IMR-90 (cell line): ENCODE measurements at regions not wholly inside any gene's neighbourhood (a gene's known extent, or its start where the extent isn't known, plus 50 kb on each side); places are given as distances from the start of the nearest gene placed in this dataset.

ENCODE experiments used
- ATAC-seq: fragments of 200-7000 bp; cut with Tn5 transposase; 2 replicates; pipeline ENCODE4 v1.9.1; 2020; ENCODE audit warnings: low read depth, mild to moderate bottlenecking, moderate library complexity
- BruUV-seq: library from RNA; stranded (reverse); fragments of 400-500 nt; replicated peaks from 2 replicates; lab custom pipeline; 2021; lab: Mats Ljungman, UMichigan
- CTCF ChIA-PET: fragments of 300-600 bp; formaldehyde crosslinking; extraction: SDS; loops from one replicate; lab custom pipeline; 2021; ENCODE audit warnings: antibody characterized with exemption; lab: Yijun Ruan, JAX
- POLR2A ChIA-PET: fragments of 300-600 bp; sonication (Branson Sonifier 250); formaldehyde crosslinking; loops from one replicate; lab custom pipeline; 2022; ENCODE audit warnings: antibody characterized with exemption; ENCODE audit not compliant: unreplicated experiment; lab: Charles Lee
- DNase-seq: peaks from one replicate; pipeline ENCODE4 v3.0.0; 2013
- H2AFZ ChIP-seq: replicated peaks from 2 replicates; pipeline ENCODE3; 2013; ENCODE audit warnings: low read length, mild to moderate bottlenecking; ENCODE audit not compliant: poor library complexity
- H2AK5ac ChIP-seq: 2 replicates; pipeline ENCODE4 v1.6.1; 2013; ENCODE audit warnings: low read depth, low read length, inconsistent platforms
- H2AK9ac ChIP-seq: replicated peaks from 2 replicates; pipeline ENCODE3; 2013; ENCODE audit warnings: mild to moderate bottlenecking, low read depth, low read length, moderate library complexity; ENCODE audit not compliant: poor library complexity
- H2BK120ac ChIP-seq: 2 replicates; pipeline ENCODE4 v1.6.1; 2013; ENCODE audit warnings: low read depth, low read length, inconsistent platforms
- H2BK15ac ChIP-seq: 3 replicates; pipeline ENCODE4 v1.6.1; 2013; ENCODE audit warnings: low read depth, low read length, inconsistent platforms
- H2BK20ac ChIP-seq: 2 replicates; pipeline ENCODE4 v1.6.1; 2013; ENCODE audit warnings: low read depth, mild to moderate bottlenecking, inconsistent platforms, low read length, moderate library complexity
- H2BK5ac ChIP-seq: 2 replicates; pipeline ENCODE4 v1.6.1; 2013; ENCODE audit warnings: mild to moderate bottlenecking, low read depth, low read length, inconsistent platforms; ENCODE audit not compliant: poor library complexity, severe bottlenecking
- H3K14ac ChIP-seq: replicated peaks from 2 replicates; pipeline ENCODE4 v1.6.1; 2013; ENCODE audit warnings: low read depth, low read length, inconsistent platforms
- H3K18ac ChIP-seq: 2 replicates; pipeline ENCODE4 v1.6.1; 2013; ENCODE audit warnings: low read depth, low read length, control low read depth
- H3K23ac ChIP-seq: 2 replicates; pipeline ENCODE4 v1.6.1; 2013; ENCODE audit warnings: low read depth, low read length, inconsistent platforms
- H3K27ac ChIP-seq: 2 replicates; pipeline ENCODE4 v1.5.1; 2013; ENCODE audit warnings: mild to moderate bottlenecking, control low read depth, low read length; ENCODE audit not compliant: insufficient read depth
- H3K27me3 ChIP-seq: 2 replicates; pipeline ENCODE4 v1.6.1; 2013; ENCODE audit warnings: low read length; ENCODE audit not compliant: control insufficient read depth, insufficient read depth
- H3K36me3 ChIP-seq: 2 replicates; pipeline ENCODE4 v1.6.1; 2013; ENCODE audit warnings: low read length, mixed read lengths; ENCODE audit not compliant: control insufficient read depth, insufficient read depth
- H3K4ac ChIP-seq: 2 replicates; pipeline ENCODE4 v1.6.1; 2013; ENCODE audit warnings: low read depth, low read length, inconsistent platforms
- H3K4me1 ChIP-seq: 2 replicates; pipeline ENCODE4 v1.6.1; 2013; ENCODE audit warnings: low read length, mixed read lengths; ENCODE audit not compliant: control insufficient read depth, insufficient read depth
- H3K4me2 ChIP-seq: 2 replicates; pipeline ENCODE4 v1.6.1; 2013; ENCODE audit warnings: low read depth, mild to moderate bottlenecking, control low read depth, low read length, moderate library complexity
- H3K4me3 ChIP-seq: 2 replicates; pipeline ENCODE4 v1.5.1; 2013; ENCODE audit warnings: low read depth, mild to moderate bottlenecking, control low read depth, low read length, moderate library complexity; ENCODE audit not compliant: insufficient read depth
- H3K56ac ChIP-seq: 2 replicates; pipeline ENCODE4 v1.6.1; 2013; ENCODE audit warnings: low read length, inconsistent platforms; ENCODE audit not compliant: insufficient read depth; ENCODE audit errors: extremely low read depth
- H3K79me1 ChIP-seq, 2 experiments: 2 replicates each; pipeline ENCODE4 v1.6.1; 2013; ENCODE audit warnings: low read length in 2 of 2, inconsistent platforms in 1 of 2, low read depth in 1 of 2
- H3K9ac ChIP-seq: 2 replicates; pipeline ENCODE4 v1.6.1; 2013; ENCODE audit warnings: low read depth, low read length, control low read depth
- H3K9me1 ChIP-seq: 2 replicates; pipeline ENCODE4 v1.6.1; 2013; ENCODE audit warnings: low read length, inconsistent platforms; ENCODE audit not compliant: insufficient read depth
- H3K9me3 ChIP-seq: 2 replicates; pipeline ENCODE4 v1.6.1; 2013; ENCODE audit warnings: low read length; ENCODE audit not compliant: control insufficient read depth, insufficient read depth
- H4K20me1 ChIP-seq: 2 replicates; pipeline ENCODE4 v1.6.1; 2013; ENCODE audit warnings: low read length, inconsistent platforms; ENCODE audit not compliant: insufficient read depth
- H4K5ac ChIP-seq: 2 replicates; pipeline ENCODE4 v1.6.1; 2013; ENCODE audit warnings: mild to moderate bottlenecking, low read depth, low read length, control low read depth
- H4K8ac ChIP-seq, 2 experiments: 2 replicates each; pipeline ENCODE4 v1.6.1; 2013; ENCODE audit warnings: low read depth in 2 of 2, low read length in 2 of 2, control low read depth in 1 of 2, inconsistent platforms in 1 of 2
- H4K91ac ChIP-seq: 2 replicates; pipeline ENCODE4 v1.6.1; 2013; ENCODE audit warnings: low read depth, low read length, inconsistent platforms; ENCODE audit not compliant: insufficient read depth
- CTCF ChIP-seq: conservative IDR thresholded peaks from 2 replicates; pipeline ENCODE4 v1.5.1; 2012; ENCODE audit warnings: mild to moderate bottlenecking, low read depth, low read length, improper control_type of control experiment
- ELK1 ChIP-seq: fragments of 150-350 bp; IDR thresholded peaks from 2 replicates; pipeline ENCODE4 v1.6.1; 2016; ENCODE audit warnings: low read depth, mild to moderate bottlenecking, low read length, moderate library complexity, borderline replicate concordance
- MAZ ChIP-seq: IDR thresholded peaks from 2 replicates; pipeline ENCODE4 v1.6.1; 2012; ENCODE audit warnings: low read depth, mild to moderate bottlenecking, low read length, improper control_type of control experiment, moderate library complexity, borderline replicate concordance
- POLR2A ChIP-seq: IDR thresholded peaks from 2 replicates; pipeline ENCODE4 v1.6.1; 2012; ENCODE audit warnings: mild to moderate bottlenecking, low read depth, low read length
- WGBS, 2 experiments: methylation state at CpG; one replicate each; pipeline versions ENCODE4 v1.1.5 to v1.1.7; 2013; ENCODE audit warnings: missing lambda C conversion rate in 2 of 2; ENCODE audit not compliant: insufficient read length in 1 of 2; ENCODE audit errors: extremely low coverage in 2 of 2; 5-methylcytosine and 5-hydroxymethylcytosine counted together
- dilution Hi-C: fragments of 300-500 bp; cut with HindIII; formaldehyde crosslinking; loops from one replicate; pipeline ENCODE4 v1.14.3; 2018; ENCODE audit warnings: low sequenced_read_pairs; ENCODE audit not compliant: unreplicated experiment
- in situ Hi-C: fragments of 300-500 bp; cut with MboI; formaldehyde crosslinking; loops from 3 replicates; pipeline ENCODE4 v1.14.3; 2019; ENCODE audit warnings: low sequenced_read_pairs, inconsistent platforms, mixed read lengths
- intact Hi-C: fragments of 100-400 bp; cut with micrococcal nuclease; formaldehyde crosslinking; loops from 2 replicates; pipeline ENCODE4 v1.10.0; 2022

GRCh38 chr13:44281252-44282000 is 92.2 kb upstream of the SERP2 start:
- Histone ChIP-seq H3K9ac (no peak overlapping the region), H4K91ac (no peak overlapping the region), H4K5ac (no peak overlapping the region), H3K4me3 (no peak overlapping the region), H2AFZ (no peak overlapping the region), H2BK5ac (no peak overlapping the region), H3K9me3 (no peaks in the 10 kb centered on the region), H3K27me3 (no peaks in the 10 kb centered on the region), H2BK15ac (no peak overlapping the region; the same call in 2 of the 3 replicates), H2BK20ac (no peak overlapping the region; the same call in 1 of the 2 replicates), H2AK5ac (no peak overlapping the region), H2BK120ac (peak overlapping the region; percentile 7; the same call in 1 of the 2 replicates), H3K14ac (no peak overlapping the region), H3K27ac (no peak overlapping the region), H3K4me2 (no peak overlapping the region), H4K20me1 (no peaks in the 10 kb centered on the region), H3K4ac (no peak overlapping the region), H3K56ac (no peak overlapping the region), H3K79me1 (no peaks in the 10 kb centered on the region), H4K8ac (no peak overlapping the region), H3K36me3 (no peaks in the 10 kb centered on the region), H2AK9ac (no peak overlapping the region), H3K4me1 (peaks cover 8% of the 10 kb centered on the region), H3K9me1 (peaks cover 4% of the 10 kb centered on the region), H3K23ac (no peak overlapping the region), H3K18ac (no peak overlapping the region)
- intact Hi-C loops, result no loop called here
- in situ Hi-C loops, result no loop called here
- TF ChIP-seq CTCF (no peak), ELK1 (no peak), MAZ (no peak), POLR2A (no peak)
- dilution Hi-C loops, result no loop called here
- BruUV-seq, result no TSS peak
- 100% methylated on average over 1 of the region's 9 CpGs; no CpG with 5 or more reads in 1 of the 2 experiments for WGBS, 2 experiments
- no peak for ATAC-seq
- ChIA-PET CTCF (interaction anchor here (0.7 kb wide), 1 partner anchor 29 kb away, joined by 3 read pairs; no protein-coding TSS in a partner anchor), POLR2A (no interaction called here)
- no peak for DNase-seq
